B cell (primary cell): ENCODE measurements at regions not wholly inside any gene's neighbourhood (a gene's known extent, or its start where the extent isn't known, plus 50 kb on each side); places are given as distances from the start of the nearest gene placed in this dataset.

Experiments used
- ATAC-seq: fragments of 200-7000 bp; cut with Tn5 transposase; one replicate; pipeline ENCODE4 v1.10.0; 2021; ENCODE audit warnings: low read depth, mild to moderate bottlenecking, moderate number of reproducible peaks, moderate library complexity
- CTCF ChIA-PET: fragments of 350-600 bp; sonication (Branson Sonifier 250); formaldehyde crosslinking; loops from one replicate; lab custom pipeline; 2021; ENCODE audit warnings: antibody characterized with exemption, inconsistent platforms; lab: Charles Lee
- POLR2A ChIA-PET: fragments of 350-600 bp; sonication (Branson Sonifier 250); formaldehyde crosslinking; loops from one replicate; lab custom pipeline; 2021; ENCODE audit warnings: antibody characterized with exemption; lab: Charles Lee
- DNase-seq: peaks from one replicate; pipeline ENCODE4 v3.0.0; 2013
- H2AFZ ChIP-seq: 2 replicates; pipeline ENCODE4 v1.6.1; 2012; ENCODE audit warnings: mild to moderate bottlenecking, low read depth, low read length; ENCODE audit not compliant: insufficient read depth, poor library complexity, severe bottlenecking
- H3K27ac ChIP-seq, 2 donors: 1 replicate in 1 of 2; 2 replicates in 1 of 2; pipeline ENCODE4 v1.5.1; 2012 to 2013; ENCODE audit warnings: low read length in 2 of 2, mild to moderate bottlenecking in 2 of 2, moderate library complexity in 1 of 2
- H3K27me3 ChIP-seq, 4 experiments: fragments of 200-600 bp in 1 of 4; sonication (generic) in 1 of 4; replicated peaks in 1 of 4; 1 replicate in 2 of 4; 2 replicates in 2 of 4; pipeline versions ENCODE4 v1.6.1 to v1.7.0; 2013 to 2016; ENCODE audit warnings: low read length in 3 of 4, mild to moderate bottlenecking in 2 of 4, mixed read lengths in 1 of 4, moderate library complexity in 1 of 4; ENCODE audit not compliant: insufficient read depth in 4 of 4, control insufficient read depth in 3 of 4; ENCODE audit errors: control extremely low read depth in 1 of 4
- H3K36me3 ChIP-seq, 2 experiments: replicated peaks in 1 of 2; 1 replicate in 1 of 2; 2 replicates in 1 of 2; pipeline versions ENCODE4 v1.6.1 to v1.7.1; 2013; ENCODE audit warnings: low read length in 1 of 2; ENCODE audit not compliant: insufficient read depth in 2 of 2, control insufficient read depth in 1 of 2; ENCODE audit errors: control extremely low read depth in 1 of 2, extremely low read depth in 1 of 2
- H3K4me1 ChIP-seq, 2 donors: fragments of 200-600 bp in 1 of 2; sonication (generic) in 1 of 2; 1 replicate in 1 of 2; 2 replicates in 1 of 2; pipeline versions ENCODE4 v1.5.1 to v1.6.1; 2013 to 2017; ENCODE audit warnings: low read length in 2 of 2; ENCODE audit not compliant: control insufficient read depth in 2 of 2, insufficient read depth in 2 of 2
- H3K4me2 ChIP-seq: replicated peaks from 2 replicates; pipeline ENCODE3; 2012; ENCODE audit warnings: mild to moderate bottlenecking, low read depth, low read length; ENCODE audit not compliant: poor library complexity, severe bottlenecking
- H3K4me3 ChIP-seq, 5 experiments: fragments of 200-600 bp in 1 of 5; sonication (generic) in 1 of 5; 1 replicate in 3 of 5; 2 replicates in 2 of 5; pipeline versions ENCODE4 v1.5.1 to v1.7.0; 2011 to 2016; ENCODE audit warnings: low read length in 4 of 5, mild to moderate bottlenecking in 4 of 5, low read depth in 2 of 5, control low read depth in 1 of 5, moderate library complexity in 1 of 5; ENCODE audit not compliant: insufficient read depth in 1 of 5; ENCODE audit errors: control extremely low read depth in 1 of 5, extremely low read depth in 1 of 5
- H3K79me2 ChIP-seq: fragments of 200-600 bp; sonication (generic); one replicate; pipeline ENCODE4 v1.6.0; 2016; ENCODE audit warnings: low read length; ENCODE audit not compliant: control insufficient read depth, insufficient read depth
- H3K9ac ChIP-seq: fragments of 200-600 bp; sonication (generic); 2 replicates; pipeline ENCODE4 v1.6.1; 2017; ENCODE audit warnings: mild to moderate bottlenecking, low read length, moderate library complexity
- H3K9me3 ChIP-seq, 3 donors: one replicate each; pipeline versions ENCODE4 v1.6.1 to v1.7.1; 2013; ENCODE audit warnings: low read length in 2 of 3; ENCODE audit not compliant: control insufficient read depth in 2 of 3, insufficient read depth in 1 of 3; ENCODE audit errors: control extremely low read depth in 1 of 3
- H4K20me1 ChIP-seq: 2 replicates; pipeline ENCODE4 v1.6.0; 2012; ENCODE audit warnings: mild to moderate bottlenecking, low read length; ENCODE audit not compliant: insufficient read depth, control insufficient read depth, poor library complexity, severe bottlenecking
- H3K27ac Mint-ChIP-seq: one replicate; pipeline ENCODE4 v1.8.0; 2021; ENCODE audit warnings: mixed read lengths
- H3K27me3 Mint-ChIP-seq: one replicate; pipeline ENCODE4 v1.8.0; 2021; ENCODE audit warnings: mixed read lengths
- H3K4me1 Mint-ChIP-seq: one replicate; pipeline ENCODE4 v1.8.0; 2021; ENCODE audit warnings: mixed read lengths
- H3K4me3 Mint-ChIP-seq: one replicate; pipeline ENCODE4 v1.8.0; 2021; ENCODE audit warnings: mixed read lengths
- H3K9me3 Mint-ChIP-seq: one replicate; pipeline ENCODE4 v1.8.0; 2022; ENCODE audit warnings: mixed read lengths; ENCODE audit not compliant: insufficient read depth
- CTCF ChIP-seq: fragments of 200-600 bp; IDR thresholded peaks from one replicate; pipeline ENCODE4 v1.8.0; 2022; ENCODE audit warnings: antibody characterized with exemption, mild to moderate bottlenecking
- EZH2 ChIP-seq: IDR thresholded peaks from 2 replicates; pipeline ENCODE4 v1.6.1; 2012; ENCODE audit warnings: borderline replicate concordance, low read depth, mild to moderate bottlenecking, moderate library complexity, low read length; ENCODE audit not compliant: insufficient read depth, poor library complexity, severe bottlenecking
- WGBS: methylation state at CpG from one replicate; pipeline ENCODE4 v1.1.5; 2013; ENCODE audit warnings: missing lambda C conversion rate; ENCODE audit not compliant: insufficient coverage; 5-methylcytosine and 5-hydroxymethylcytosine counted together
- intact Hi-C: fragments of 100-400 bp; cut with micrococcal nuclease; formaldehyde crosslinking; loops from one replicate; pipeline ENCODE4 v1.10.0; 2022

GRCh38 chr4:133997436-133997835, 204.2 kb downstream of the PABPC4L start:
- intact Hi-C loops: no loop called here
- no peaks in the 10 kb centered on the region for H3K36me3 ChIP-seq
- peaks cover 0 to 4% (median 0%) of the 10 kb centered on the region in 3 donors for H3K9me3 ChIP-seq
- H2AFZ ChIP-seq: no peak overlapping the region
- no peak for ATAC-seq
- no peak overlapping the region for H3K4me3 ChIP-seq
- Mint-ChIP-seq H3K4me3 (no peak overlapping the region), H3K27me3 (no peaks in the 10 kb centered on the region), H3K4me1 (no peaks in the 10 kb centered on the region), H3K27ac (no peak overlapping the region), H3K9me3 (peaks cover 6% of the 10 kb centered on the region)
- no CpG with 5 or more reads among the region's 1 CpG for WGBS
- POLR2A ChIA-PET: no interaction called here
- H3K4me2 ChIP-seq: no peak overlapping the region
- CTCF ChIA-PET: no interaction called here
- DNase-seq: no peak
- H3K27ac ChIP-seq: no peak overlapping the region
- H3K4me1 ChIP-seq: no peaks in the 10 kb centered on the region
- no peaks in the 10 kb centered on the region for H3K27me3 ChIP-seq
- no peak overlapping the region for H3K9ac ChIP-seq
- H4K20me1 ChIP-seq: no peaks in the 10 kb centered on the region
- no peak for TF ChIP-seq EZH2
- TF ChIP-seq CTCF: no peak
- H3K79me2 ChIP-seq: no peaks in the 10 kb centered on the region

DNA sequence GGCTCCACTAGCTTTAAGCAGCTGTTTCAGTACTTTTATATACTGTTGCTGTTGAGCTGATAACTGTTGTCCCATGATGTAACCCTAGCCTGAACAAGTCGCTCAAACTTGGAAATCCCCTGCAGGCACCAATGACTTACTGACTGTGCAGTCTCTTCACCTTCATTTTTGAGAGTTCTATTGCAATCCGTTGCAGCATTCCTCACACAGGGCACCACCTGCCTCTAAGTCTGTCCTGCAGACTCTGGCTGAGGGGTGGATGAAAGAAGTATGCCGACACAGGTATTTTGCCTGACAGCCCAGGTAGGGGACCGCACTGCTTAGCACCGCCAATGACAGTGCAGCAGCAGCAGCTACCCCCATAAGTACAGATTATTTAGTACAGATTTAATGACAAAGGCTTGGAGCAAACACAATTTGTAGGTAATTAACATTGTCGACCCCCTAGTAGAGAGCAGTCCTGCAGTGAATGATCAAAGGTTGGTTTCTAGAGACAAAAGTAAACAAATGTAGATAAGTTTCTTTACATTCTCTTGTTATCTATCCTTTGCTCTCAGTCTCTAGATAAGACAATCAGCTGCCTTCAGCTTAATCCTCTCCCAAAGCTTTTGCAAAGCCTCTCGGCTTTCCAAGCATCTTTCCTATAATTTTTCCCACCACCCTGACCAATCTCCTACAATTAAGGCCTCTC, 205.0 kb downstream of the PABPC4L start:
- Mint-ChIP-seq H3K27me3 (no peaks in the 10 kb centered on the region), H3K4me3 (no peak overlapping the region), H3K9me3 (peaks cover 6% of the 10 kb centered on the region), H3K27ac (no peak overlapping the region), H3K4me1 (no peaks in the 10 kb centered on the region)
- no peak for DNase-seq
- POLR2A ChIA-PET: no interaction called here
- intact Hi-C loops: no loop called here
- no peaks in the 10 kb centered on the region for H4K20me1 ChIP-seq
- no peak overlapping the region for H3K27ac ChIP-seq
- no peak overlapping the region for H2AFZ ChIP-seq
- 69% methylated on average over 2 of the region's 7 CpGs for WGBS
- H3K9ac ChIP-seq: no peak overlapping the region
- no peaks in the 10 kb centered on the region for H3K79me2 ChIP-seq
- no peak overlapping the region for H3K4me2 ChIP-seq
- TF ChIP-seq EZH2: no peak
- no peak for TF ChIP-seq CTCF
- no peaks in the 10 kb centered on the region for H3K4me1 ChIP-seq
- H3K4me3 ChIP-seq: no peak overlapping the region
- no peak for ATAC-seq
- H3K27me3 ChIP-seq: no peaks in the 10 kb centered on the region
- no peaks in the 10 kb centered on the region for H3K36me3 ChIP-seq
- H3K9me3 ChIP-seq: peaks cover 0 to 4% (median 0%) of the 10 kb centered on the region in 3 donors
- CTCF ChIA-PET: no interaction called here
